ENCODE measurements at regions not wholly inside any gene's neighbourhood (a gene's known extent, or its start where the extent isn't known, plus 50 kb on each side); places are given as distances from the start of the nearest gene placed in this dataset.
"Not testable (repeated sequence)": the region's sequence is repeated elsewhere in the genome, so short reads cannot be mapped to it uniquely, and the experiment has no call there.

DNA sequence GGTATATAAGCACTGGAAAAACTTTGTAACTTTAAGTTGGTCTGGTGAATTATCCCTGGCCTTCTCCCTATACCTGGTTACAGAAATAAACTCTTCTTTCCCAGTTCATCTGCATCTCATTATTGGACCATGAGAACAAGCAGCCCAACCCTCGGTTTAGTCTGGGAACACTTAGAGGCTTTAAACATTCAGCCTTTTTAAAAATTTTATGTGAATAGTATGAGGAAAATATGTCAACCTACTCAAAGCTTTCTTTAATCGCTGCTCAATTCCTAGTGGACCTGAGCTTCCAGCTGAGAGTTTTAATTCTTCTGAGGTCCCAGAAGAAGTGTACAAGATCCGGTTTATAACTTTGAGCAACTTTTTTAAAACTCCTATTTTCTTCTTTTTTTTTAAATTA lies 358.6 kb upstream of the NOCT start:
- no peak for ATAC-seq

- ATAC-seq, result no peak
These were observed 359.6 kb upstream of the NOCT start for GRCh38 chr4:138655985-138656384.

GRCh38 chr4:138655286-138655685 lies 360.3 kb upstream of the NOCT start:
- no peak for ATAC-seq

- ATAC-seq, result no peak
These were observed 364.6 kb upstream of the NOCT start for GRCh38 chr4:138650929-138651448.

DNA sequence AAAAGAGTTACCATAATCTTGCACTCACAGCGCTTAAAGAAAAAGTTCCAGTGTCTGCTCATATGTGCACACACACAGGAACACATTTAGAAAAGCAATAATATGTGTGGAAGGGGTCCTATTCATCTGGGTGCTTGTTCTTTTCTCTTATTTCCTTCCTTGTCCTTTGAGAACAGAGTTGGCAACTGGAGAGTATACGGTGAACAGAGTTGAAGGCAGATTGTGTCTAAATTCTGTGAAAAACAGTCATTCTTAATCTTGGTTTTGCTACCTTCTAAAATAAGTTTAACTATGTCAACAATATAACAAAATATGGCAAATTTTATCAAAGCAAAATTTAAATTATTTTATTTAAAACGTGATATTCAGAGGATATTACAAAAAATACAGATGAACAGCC lies 365.1 kb upstream of the NOCT start:
- no peak for ATAC-seq

- no peak for ATAC-seq
These were observed 368.1 kb upstream of the NOCT start for GRCh38 chr4:138647433-138647832.

GRCh38 chr4:138646383-138646782 lies 369.2 kb upstream of the NOCT start:
- ATAC-seq, result no peak

DNA sequence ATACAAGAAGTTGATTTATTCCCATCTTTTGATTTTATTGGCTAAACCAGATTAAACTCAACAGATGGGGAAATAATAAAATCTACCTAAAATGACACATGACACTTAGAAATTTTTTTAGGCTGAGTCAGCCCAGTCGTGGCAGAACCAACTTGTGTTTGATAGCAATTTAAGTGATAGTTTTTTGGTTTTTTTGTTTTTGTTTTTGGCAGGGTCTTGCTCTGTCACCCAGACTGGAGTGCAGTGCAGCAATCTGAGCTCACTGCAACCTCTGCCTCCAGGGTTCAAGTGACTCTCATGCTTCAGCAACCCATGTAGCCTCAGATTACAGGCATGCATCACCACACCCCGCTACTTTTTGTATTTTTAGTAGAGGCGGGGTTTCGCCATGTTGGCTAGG lies 370.3 kb upstream of the NOCT start:
- no peak for ATAC-seq

- no peak for ATAC-seq
These were observed 371.3 kb upstream of the NOCT start for GRCh38 chr4:138644322-138644721.

- no peak for ATAC-seq
These were observed 371.8 kb upstream of the NOCT start for GRCh38 chr4:138643827-138644226.

DNA sequence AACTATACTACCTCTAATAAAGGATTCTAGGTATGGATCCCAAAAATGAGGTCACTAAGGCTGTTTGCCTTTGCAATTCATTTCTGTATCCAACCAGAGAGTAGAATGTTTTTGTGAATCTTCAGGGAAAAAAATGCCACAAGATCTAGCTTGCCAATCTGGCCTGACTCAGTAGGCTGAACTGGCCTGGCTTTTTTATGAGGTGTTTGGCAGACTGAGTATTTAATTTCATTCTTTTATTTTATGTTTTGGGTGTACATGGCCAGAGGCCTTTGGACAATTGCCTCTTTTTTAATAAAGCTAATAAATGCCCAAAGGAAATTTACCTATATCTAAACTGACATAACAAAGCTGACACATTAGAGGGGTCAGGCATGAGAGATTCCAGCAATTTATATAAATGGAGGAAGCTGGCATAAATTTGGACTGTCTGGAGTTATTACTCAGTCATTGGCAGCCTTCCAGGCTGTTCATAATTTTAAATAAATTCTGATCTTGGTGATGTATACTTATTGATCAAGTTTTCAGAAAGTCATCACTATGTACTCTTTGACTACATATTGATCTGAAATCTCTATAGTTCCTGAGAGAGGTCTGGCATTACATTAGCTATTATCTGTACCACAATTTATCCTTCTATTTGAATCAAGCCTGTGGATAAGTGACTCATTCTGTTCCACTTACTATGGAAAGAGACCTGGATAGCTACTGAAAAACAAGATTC lies 376.4 kb upstream of the NOCT start:
- ATAC-seq, result no peak

DNA sequence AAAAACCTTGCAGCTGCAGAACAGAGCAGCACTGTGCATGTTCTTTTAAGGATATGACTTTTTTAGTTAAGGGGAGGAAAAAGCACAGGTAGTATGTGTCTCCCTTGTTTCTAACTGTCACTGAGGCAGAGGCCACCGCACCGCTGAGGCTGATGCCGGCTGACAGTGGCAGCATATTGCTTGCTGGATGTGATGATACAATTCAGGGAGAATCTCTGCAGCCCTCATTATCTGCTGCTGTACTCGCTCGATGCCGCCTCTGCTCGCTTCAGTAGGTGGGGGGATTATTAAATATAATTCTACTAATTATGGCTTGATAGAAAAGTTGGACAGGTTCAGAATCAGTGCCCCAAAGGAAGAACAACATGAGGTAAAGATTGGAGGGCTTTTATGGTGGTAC lies 378.8 kb upstream of the NOCT start:
- ATAC-seq, result no peak

GRCh38 chr4:138634915-138635314 lies 380.7 kb upstream of the NOCT start:
- ATAC-seq, result no peak

GRCh38 chr4:138633580-138633904 lies 382.0 kb upstream of the NOCT start:
- no peak for ATAC-seq

DNA sequence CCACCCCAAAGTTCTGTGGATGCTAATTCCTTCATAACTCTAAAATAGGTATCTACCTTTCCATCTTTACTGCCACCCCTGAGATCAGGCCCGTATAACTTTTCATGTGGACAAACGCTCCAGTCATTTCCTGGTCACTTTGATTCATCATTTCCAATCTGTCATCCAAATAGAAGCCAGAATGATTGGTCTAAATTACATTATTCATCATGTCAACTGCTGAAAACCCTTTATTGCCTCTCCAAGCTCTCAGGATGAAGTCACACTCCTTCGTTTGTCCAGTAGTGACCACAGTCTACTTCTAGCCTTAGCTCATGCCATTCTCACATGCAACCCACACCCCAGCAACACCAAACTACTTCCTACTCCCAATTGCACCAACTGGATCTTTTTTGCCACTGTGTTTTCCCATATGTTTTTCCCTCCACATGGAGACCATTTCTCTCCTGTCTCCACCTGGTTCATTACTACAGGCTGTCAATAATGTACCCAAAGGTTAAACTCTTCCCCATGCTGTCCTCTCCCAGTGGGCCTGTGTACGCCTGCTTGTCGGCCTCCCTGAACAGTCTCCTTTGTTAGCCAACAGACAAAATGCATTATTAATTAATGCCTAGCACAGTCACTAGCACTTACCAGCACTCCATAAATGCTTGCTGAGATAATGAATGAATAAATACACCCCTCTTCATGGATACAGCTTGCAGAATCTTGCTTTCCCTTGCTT lies 382.6 kb upstream of the NOCT start:
- no peak for ATAC-seq

DNA sequence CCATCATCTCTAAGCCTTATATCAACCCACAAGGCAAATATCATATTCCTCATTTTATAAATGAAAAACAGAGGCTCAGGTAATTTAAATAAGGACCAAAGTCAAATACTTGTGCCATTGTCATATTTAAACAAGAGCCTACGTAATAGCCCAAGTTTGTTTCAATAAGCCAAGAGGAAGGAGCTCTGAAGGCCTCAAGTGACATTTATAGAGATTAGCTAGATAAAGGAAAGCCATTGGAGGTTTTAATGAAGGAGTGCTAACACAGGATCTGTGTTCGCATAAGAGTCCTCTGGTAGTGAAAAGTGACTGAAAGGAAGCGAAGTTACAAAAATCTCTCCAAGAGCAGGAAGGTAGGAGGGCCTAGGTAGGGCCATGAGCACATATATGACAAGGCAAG lies 384.9 kb upstream of the NOCT start:
- ATAC-seq, result no peak

- no peak for ATAC-seq
These were observed 385.9 kb upstream of the NOCT start for GRCh38 chr4:138629669-138630068.

- ATAC-seq, result no peak
These were observed 384.9 kb upstream of the SLC7A11 start for GRCh38 chr4:138627096-138627495.

- ATAC-seq, result not testable (repeated sequence)
These were observed 380.2 kb upstream of the SLC7A11 start for GRCh38 chr4:138622362-138622761.

DNA sequence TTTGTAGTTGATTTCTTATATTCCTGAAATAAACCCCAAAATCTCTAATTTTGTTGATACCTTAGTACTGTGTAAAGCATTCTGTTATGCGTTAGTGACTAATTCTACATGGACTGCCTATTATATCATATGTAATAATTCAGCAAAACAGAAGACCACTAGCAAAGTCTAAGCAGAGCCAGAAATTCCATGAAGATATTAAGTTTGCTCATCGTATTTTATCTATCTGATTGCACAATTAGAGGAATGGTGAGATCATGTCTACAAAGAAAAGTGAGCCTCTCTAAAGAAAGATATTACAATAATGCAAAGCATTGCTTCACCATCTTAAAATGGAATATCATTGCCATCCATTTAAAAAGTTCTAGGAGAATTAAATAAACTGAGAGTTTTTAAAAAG lies 374.6 kb upstream of the SLC7A11 start:
- ATAC-seq, result no peak

DNA sequence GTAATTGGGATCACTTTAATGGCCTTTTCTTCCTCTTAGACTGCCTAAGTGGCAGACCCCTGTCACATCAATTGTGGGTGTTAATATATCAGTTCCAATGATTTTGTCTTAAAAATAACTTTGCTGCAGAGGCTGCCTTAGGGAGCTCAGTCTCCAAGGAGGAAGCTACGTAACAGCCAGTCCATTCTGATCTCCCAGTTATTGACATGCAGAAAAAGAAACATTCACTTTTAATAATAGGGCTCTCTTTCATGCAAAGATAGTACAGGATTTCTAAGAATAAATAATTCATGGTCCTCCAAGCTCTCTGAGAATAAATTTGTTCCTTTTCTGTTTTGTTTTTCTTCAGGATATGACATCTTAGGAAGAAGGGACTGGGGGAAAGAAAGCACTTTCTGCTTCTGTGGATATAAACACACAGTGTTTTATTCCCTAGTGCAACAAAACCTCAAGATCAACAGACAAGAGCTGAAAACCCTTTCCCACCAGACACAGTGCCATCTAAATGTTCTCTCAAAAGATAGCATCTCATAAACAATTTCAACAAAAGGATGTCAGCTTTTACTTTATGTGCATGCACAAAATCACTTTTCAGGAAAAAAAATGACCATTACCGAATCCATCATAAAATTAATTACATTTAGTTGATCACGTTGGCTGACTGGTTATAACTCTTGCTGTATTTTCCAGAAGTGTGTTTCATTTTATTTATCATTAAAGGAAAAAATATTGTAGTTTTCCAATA lies 372.4 kb upstream of the SLC7A11 start:
- no peak for ATAC-seq

GRCh38 chr4:138612428-138612827 lies 370.3 kb upstream of the SLC7A11 start:
- no peak for ATAC-seq

DNA sequence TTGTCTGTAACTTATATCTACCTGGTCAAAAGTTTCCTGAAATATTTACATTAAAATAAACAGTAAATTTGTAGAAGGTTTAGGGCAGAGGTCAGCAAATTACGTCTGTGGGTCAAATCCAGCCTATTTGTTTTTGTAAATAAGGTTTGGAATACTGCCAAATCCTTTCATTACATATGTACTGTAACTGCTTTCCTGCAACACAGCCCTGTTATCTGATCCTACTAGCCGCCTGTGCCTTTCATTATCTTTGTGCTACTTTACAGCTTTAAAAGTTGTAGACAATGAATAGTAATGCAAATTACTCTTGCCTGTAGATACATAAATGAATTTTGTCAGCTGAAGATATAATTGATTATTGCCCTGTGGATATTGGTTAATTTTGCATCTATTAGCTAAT lies 369.6 kb upstream of the SLC7A11 start:
- ATAC-seq, result no peak

DNA sequence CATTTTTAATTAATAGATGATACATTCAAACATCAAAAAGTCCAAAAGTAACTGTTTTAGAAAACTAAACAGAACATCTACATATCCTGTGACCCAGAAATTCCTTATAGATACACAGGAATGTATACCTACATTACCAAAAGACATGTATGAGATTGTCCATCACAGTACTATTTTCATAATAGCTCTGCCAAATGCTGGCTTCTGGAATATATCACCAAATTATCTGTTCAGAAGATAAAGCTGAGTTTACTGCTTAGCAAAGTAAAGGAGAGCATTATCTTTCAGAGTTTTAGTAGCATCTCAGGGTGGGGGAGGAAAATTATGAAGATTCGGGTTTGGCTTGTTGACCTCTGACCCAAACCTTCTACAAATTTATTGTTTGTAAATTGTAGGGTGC lies 368.9 kb upstream of the SLC7A11 start:
- ATAC-seq, result no peak

Measured in activated CD4-positive, CD25-positive, alpha-beta regulatory T cell treated with anti-CD3 and anti-CD28 coated beads, Interleukin-2, amount 50 U/mL, for 24 hours (primary cell).